ENCODE measurements at regions not wholly inside any gene's neighbourhood (a gene's known extent, or its start where the extent isn't known, plus 50 kb on each side); places are given as distances from the start of the nearest gene placed in this dataset.

GRCh38 chr3:161647936-161648470, 151.4 kb downstream of the OTOL1 start:
- Mint-ChIP-seq H3K4me1 (peaks cover 5% of the 10 kb centered on the region), H3K9me3 (peaks cover 2% of the 10 kb centered on the region), H3K36me3 (ENCODE audit: low read depth) (peaks cover 2% of the 10 kb centered on the region), H3K4me3 (no peak overlapping the region), H3K27me3 (ENCODE audit: low read depth) (no peaks in the 10 kb centered on the region), H3K27ac (ENCODE audit: unreplicated experiment) (no peak overlapping the region)
- DNase-seq (ENCODE audit: low read depth, low spot score), result no peak
- TF ChIP-seq CTCF (conservative IDR thresholded peaks at IDR 0.05), result no peak

GRCh38 chr3:161649900-161650484, 153.4 kb downstream of the OTOL1 start:
- no peak for DNase-seq (ENCODE audit: low read depth, low spot score)
- no peaks in the 10 kb centered on the region for H3K27me3 Mint-ChIP-seq (ENCODE audit: low read depth)
- H3K9me3 Mint-ChIP-seq, result peaks cover 2% of the 10 kb centered on the region
- H3K4me3 Mint-ChIP-seq, result no peak overlapping the region
- no peak overlapping the region for H3K27ac Mint-ChIP-seq (ENCODE audit: unreplicated experiment)
- TF ChIP-seq CTCF (conservative IDR thresholded peaks at IDR 0.05), result no peak
- H3K36me3 Mint-ChIP-seq (ENCODE audit: low read depth), result peaks cover 5% of the 10 kb centered on the region
- H3K4me1 Mint-ChIP-seq, result peaks cover 4% of the 10 kb centered on the region

- no peaks in the 10 kb centered on the region for H3K9me3 Mint-ChIP-seq
- H3K36me3 Mint-ChIP-seq (ENCODE audit: low read depth), result peaks cover 3% of the 10 kb centered on the region
- H3K4me3 Mint-ChIP-seq, result no peak overlapping the region
- DNase-seq (ENCODE audit: low read depth, low spot score), result no peak
- no peaks in the 10 kb centered on the region for H3K27me3 Mint-ChIP-seq (ENCODE audit: low read depth)
- TF ChIP-seq CTCF (conservative IDR thresholded peaks at IDR 0.05), result no peak
- no peak overlapping the region for H3K27ac Mint-ChIP-seq (ENCODE audit: unreplicated experiment)
- no peaks in the 10 kb centered on the region for H3K4me1 Mint-ChIP-seq
Measured at GRCh38 chr3:161657786-161658185, 161.2 kb downstream of the OTOL1 start.

- no peak overlapping the region for H3K27ac Mint-ChIP-seq (ENCODE audit: unreplicated experiment)
- H3K4me1 Mint-ChIP-seq, result no peaks in the 10 kb centered on the region
- DNase-seq (ENCODE audit: low read depth, low spot score), result no peak
- TF ChIP-seq CTCF (conservative IDR thresholded peaks at IDR 0.05), result no peak
- H3K36me3 Mint-ChIP-seq (ENCODE audit: low read depth), result peaks cover 6% of the 10 kb centered on the region
- no peak overlapping the region for H3K4me3 Mint-ChIP-seq
- no peaks in the 10 kb centered on the region for H3K27me3 Mint-ChIP-seq (ENCODE audit: low read depth)
- H3K9me3 Mint-ChIP-seq, result peaks cover 13% of the 10 kb centered on the region
Measured at GRCh38 chr3:161671141-161671540, 174.5 kb downstream of the OTOL1 start.

GRCh38 chr3:161672478-161672877, 175.9 kb downstream of the OTOL1 start:
- no peaks in the 10 kb centered on the region for H3K27me3 Mint-ChIP-seq (ENCODE audit: low read depth)
- no peak for TF ChIP-seq CTCF (conservative IDR thresholded peaks at IDR 0.05)
- H3K9me3 Mint-ChIP-seq, result peaks cover 10% of the 10 kb centered on the region
- no peak overlapping the region for H3K27ac Mint-ChIP-seq (ENCODE audit: unreplicated experiment)
- peaks cover 6% of the 10 kb centered on the region for H3K36me3 Mint-ChIP-seq (ENCODE audit: low read depth)
- no peaks in the 10 kb centered on the region for H3K4me1 Mint-ChIP-seq
- no peak overlapping the region for H3K4me3 Mint-ChIP-seq
- no peak for DNase-seq (ENCODE audit: low read depth, low spot score)

Data from neural crest cell (in vitro differentiated cells).